KMS-11 (cell line): ENCODE measurements at regions not wholly inside any gene's neighbourhood (a gene's known extent, or its start where the extent isn't known, plus 50 kb on each side); places are given as distances from the start of the nearest gene placed in this dataset.
A peak's percentile ranks its signal among the peaks of the same experiment; 100 is the strongest.

ENCODE experiments used
- H2AFZ ChIP-seq: fragments of 200-600 bp; sonication (generic); 2 replicates; pipeline ENCODE4 v1.6.1; 2016; ENCODE audit warnings: antibody characterized with exemption, mixed run types, low read depth
- H3K27ac ChIP-seq: fragments of 200-600 bp; sonication (generic); 2 replicates; pipeline ENCODE4 v1.6.1; 2016; ENCODE audit warnings: mild to moderate bottlenecking, mixed run types
- H3K27me3 ChIP-seq: fragments of 200-600 bp; sonication (generic); 2 replicates; pipeline ENCODE4 v1.6.1; 2017; ENCODE audit warnings: mild to moderate bottlenecking, low read depth, mixed run types, moderate library complexity; ENCODE audit not compliant: insufficient read depth
- H3K36me3 ChIP-seq: fragments of 200-600 bp; sonication (generic); 2 replicates; pipeline ENCODE4 v1.6.1; 2017; ENCODE audit warnings: mild to moderate bottlenecking, mixed run types; ENCODE audit not compliant: insufficient read depth
- H3K4me1 ChIP-seq: fragments of 200-600 bp; sonication (generic); 2 replicates; pipeline ENCODE4 v1.6.1; 2016; ENCODE audit warnings: mild to moderate bottlenecking, low read depth, mixed run types; ENCODE audit not compliant: poor library complexity, severe bottlenecking
- H3K4me2 ChIP-seq: fragments of 200-600 bp; sonication (generic); 2 replicates; pipeline ENCODE4 v1.7.0; 2016; ENCODE audit warnings: mild to moderate bottlenecking, mixed run types
- H3K4me3 ChIP-seq: fragments of 200-600 bp; sonication (generic); IDR thresholded peaks from 2 replicates; pipeline ENCODE4 v1.6.1; 2017; ENCODE audit warnings: low read depth, low read length, mixed read lengths; ENCODE audit not compliant: insufficient read depth
- H3K79me2 ChIP-seq: fragments of 200-600 bp; sonication (generic); 2 replicates; pipeline ENCODE4 v1.6.1; 2016; ENCODE audit warnings: low read depth, mixed run types; ENCODE audit not compliant: insufficient read depth
- H3K9ac ChIP-seq: fragments of 200-600 bp; sonication (generic); 2 replicates; pipeline ENCODE4 v1.6.1; 2016; ENCODE audit warnings: mild to moderate bottlenecking, mixed run types
- H4K20me1 ChIP-seq: fragments of 200-600 bp; sonication (generic); 2 replicates; pipeline ENCODE4 v1.6.1; 2016; ENCODE audit warnings: mild to moderate bottlenecking, mixed run types; ENCODE audit not compliant: insufficient read depth
- TF ChIP-seq, protein P1 (sequence below): fragments of 200-600 bp; sonication (generic); conservative IDR thresholded peaks from 2 replicates; pipeline ENCODE4 v1.6.1; 2017; ENCODE audit warnings: low read depth, mild to moderate bottlenecking, antibody characterized with exemption, low read length, moderate library complexity, mixed read lengths

DNA sequence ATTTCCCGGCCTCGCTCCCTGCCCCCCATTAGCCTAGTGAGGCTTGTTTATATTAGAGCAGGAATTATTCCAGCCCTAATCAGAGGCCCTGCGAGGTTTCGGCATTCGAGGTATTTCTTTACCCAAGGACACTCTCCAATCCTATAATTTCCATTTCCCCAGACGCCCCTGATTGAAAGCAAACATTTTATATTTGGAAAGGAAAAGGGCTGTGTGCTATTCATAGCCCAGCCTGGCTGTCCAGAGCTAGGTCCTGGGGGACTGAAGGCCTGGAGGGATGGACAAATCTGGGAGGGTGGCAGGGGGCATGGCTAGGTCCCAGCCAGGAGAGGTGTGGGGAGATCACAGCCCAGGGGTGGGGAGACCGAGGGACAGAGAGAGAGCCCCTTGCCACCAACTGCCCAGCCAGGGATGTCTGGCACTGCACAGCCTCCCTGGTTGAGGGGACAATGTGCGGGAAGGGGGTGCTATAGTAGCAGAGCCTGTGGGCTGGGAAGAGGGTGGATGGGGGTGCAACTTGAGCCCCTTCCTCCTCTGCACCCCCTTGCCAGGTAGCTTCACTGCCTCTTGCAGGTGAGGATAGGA, 125.1 kb downstream of the BARX1 start:
- no peaks in the 10 kb centered on the region for H3K79me2 ChIP-seq
- H4K20me1 ChIP-seq: no peaks in the 10 kb centered on the region
- no peak overlapping the region for H3K4me3 ChIP-seq
- H3K27me3 ChIP-seq: no peaks in the 10 kb centered on the region
- H2AFZ ChIP-seq: no peak overlapping the region
- H3K9ac ChIP-seq: no peak overlapping the region
- no peaks in the 10 kb centered on the region for H3K4me1 ChIP-seq
- TF ChIP-seq, protein P1, sequence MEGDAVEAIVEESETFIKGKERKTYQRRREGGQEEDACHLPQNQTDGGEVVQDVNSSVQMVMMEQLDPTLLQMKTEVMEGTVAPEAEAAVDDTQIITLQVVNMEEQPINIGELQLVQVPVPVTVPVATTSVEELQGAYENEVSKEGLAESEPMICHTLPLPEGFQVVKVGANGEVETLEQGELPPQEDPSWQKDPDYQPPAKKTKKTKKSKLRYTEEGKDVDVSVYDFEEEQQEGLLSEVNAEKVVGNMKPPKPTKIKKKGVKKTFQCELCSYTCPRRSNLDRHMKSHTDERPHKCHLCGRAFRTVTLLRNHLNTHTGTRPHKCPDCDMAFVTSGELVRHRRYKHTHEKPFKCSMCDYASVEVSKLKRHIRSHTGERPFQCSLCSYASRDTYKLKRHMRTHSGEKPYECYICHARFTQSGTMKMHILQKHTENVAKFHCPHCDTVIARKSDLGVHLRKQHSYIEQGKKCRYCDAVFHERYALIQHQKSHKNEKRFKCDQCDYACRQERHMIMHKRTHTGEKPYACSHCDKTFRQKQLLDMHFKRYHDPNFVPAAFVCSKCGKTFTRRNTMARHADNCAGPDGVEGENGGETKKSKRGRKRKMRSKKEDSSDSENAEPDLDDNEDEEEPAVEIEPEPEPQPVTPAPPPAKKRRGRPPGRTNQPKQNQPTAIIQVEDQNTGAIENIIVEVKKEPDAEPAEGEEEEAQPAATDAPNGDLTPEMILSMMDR: no peak
- no peak overlapping the region for H3K4me2 ChIP-seq
- no peaks in the 10 kb centered on the region for H3K36me3 ChIP-seq
- no peak overlapping the region for H3K27ac ChIP-seq

DNA sequence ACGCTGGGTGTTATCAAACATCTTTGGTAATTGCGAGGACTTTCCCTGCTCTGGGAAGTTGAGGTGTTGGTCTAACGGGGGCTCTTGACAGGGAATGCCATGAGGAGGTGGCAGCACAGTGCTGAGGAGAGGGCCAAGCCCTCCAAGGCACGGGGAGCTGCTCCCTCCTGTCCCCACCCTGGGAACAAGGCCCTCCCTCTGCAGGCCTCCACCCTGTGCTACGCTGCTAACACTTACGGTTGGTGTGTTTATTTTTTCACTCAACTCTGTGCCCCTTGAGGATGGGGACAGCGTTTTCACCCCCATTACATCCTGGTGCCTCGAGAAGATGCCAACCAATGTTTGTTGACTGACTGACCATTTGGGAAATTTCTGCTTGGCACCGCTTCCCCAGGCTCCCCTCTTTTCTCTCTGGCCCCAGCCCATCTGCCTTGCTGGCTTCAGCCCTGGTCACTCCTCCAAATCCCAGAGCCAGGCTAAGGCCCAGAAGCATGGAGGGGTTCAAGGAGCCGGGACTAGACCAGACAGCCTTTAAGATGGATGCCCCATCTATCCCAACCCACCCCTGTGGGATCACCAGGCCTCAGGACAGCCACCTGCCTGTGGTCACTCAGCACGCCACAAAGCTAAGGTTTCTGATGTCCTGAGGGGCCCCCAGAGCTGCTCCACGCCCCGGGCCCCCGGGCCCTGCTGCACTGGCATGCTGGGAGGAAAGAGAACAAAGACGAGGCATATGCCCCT, 125.7 kb downstream of the BARX1 start:
- no peak overlapping the region for H2AFZ ChIP-seq

DNA sequence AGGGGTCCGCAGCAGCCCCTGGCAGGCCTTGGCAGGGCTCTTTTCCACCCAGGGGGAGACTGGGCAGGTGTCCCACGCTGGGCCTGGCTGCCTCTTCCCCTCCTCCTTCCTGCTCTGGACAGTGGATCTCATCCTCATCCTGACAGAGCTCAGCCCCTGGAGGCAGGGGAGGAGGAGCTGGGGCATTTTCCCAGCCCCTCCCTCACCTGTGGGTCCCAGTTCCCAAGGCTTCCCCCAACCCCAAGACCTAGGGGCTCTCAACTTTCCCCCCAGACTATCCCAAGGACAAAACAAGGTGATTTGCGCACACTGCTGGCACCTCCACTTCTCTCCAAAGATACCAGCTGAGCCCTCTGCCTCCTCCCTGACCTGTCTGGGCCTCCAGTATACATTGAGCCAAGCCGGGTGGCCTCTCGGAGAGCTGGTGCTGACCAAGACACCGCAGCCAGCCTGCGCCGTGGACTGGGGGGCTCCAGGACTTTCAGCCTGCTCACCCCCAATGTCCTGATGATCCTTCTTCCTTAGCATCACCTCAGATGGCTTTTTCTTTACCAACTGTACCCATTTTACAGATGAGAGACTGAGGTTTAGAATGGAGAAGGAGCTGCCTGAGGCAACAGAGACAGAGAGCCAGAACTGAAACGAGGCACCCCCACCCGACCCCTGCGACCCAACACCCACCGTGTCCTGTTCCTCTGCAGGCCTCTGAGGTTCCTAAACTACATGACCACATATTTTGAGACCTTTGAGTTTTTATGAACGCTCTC, 126.6 kb downstream of the BARX1 start:
- no peak overlapping the region for H2AFZ ChIP-seq
- H3K36me3 ChIP-seq: no peaks in the 10 kb centered on the region
- H3K4me1 ChIP-seq: no peaks in the 10 kb centered on the region
- no peak overlapping the region for H3K27ac ChIP-seq
- no peaks in the 10 kb centered on the region for H3K27me3 ChIP-seq
- H3K4me3 ChIP-seq: no peak overlapping the region
- H4K20me1 ChIP-seq: no peaks in the 10 kb centered on the region
- TF ChIP-seq, protein P1: no peak
- H3K79me2 ChIP-seq: no peaks in the 10 kb centered on the region
- no peak overlapping the region for H3K4me2 ChIP-seq
- H3K9ac ChIP-seq: no peak overlapping the region

More for the DNA sequence above, 125.7 kb downstream of the BARX1 start:
- Histone ChIP-seq H3K4me1 (no peaks in the 10 kb centered on the region), H3K36me3 (no peaks in the 10 kb centered on the region), H4K20me1 (no peaks in the 10 kb centered on the region), H3K79me2 (no peaks in the 10 kb centered on the region), H3K27me3 (no peaks in the 10 kb centered on the region), H3K4me3 (no peak overlapping the region), H3K9ac (no peak overlapping the region), H3K4me2 (no peak overlapping the region), H3K27ac (no peak overlapping the region)
- TF ChIP-seq, protein P1: no peak

DNA sequence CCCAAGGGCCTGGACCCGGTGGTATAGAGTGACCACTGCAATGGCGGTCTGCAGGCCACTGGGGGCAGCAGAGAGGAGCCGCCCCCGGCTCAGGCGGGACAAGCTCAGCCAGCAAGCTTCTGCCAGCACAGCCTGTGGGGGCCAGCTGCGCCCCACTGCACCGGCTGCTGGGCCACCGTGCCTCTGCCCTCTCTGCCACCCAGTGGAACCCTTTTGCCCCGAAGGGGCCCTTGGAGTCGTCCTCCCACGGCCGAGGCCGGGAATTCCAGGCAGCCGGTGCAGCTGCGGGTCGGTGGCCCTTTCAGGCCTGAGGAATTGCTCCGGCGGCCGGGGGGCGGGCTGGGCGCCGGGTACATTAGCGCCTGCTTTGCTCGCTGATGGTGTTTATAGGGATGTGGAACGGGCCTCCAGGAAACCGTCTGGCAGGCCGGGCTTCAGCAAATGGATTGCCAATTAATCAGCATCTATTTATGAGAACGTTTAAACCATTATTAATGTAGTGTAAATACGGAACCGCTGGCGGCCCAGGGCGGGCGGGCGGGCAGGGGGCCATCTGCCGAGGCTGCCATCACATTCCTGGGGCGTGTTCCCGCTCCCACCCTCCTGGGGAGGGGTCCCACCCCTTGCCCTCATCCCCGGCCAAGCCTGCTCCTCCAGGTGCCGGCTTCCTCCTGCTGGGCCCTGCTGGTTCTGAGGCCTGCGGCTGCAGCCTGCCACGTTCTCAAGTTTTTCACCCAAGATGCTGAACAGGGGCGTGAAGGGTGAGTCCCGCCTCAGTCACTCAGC, 127.4 kb downstream of the BARX1 start:
- Histone ChIP-seq H3K27me3 (no peaks in the 10 kb centered on the region), H4K20me1 (no peaks in the 10 kb centered on the region), H3K36me3 (no peaks in the 10 kb centered on the region), H3K9ac (no peak overlapping the region), H3K79me2 (no peaks in the 10 kb centered on the region), H3K27ac (no peak overlapping the region), H3K4me2 (no peak overlapping the region), H2AFZ (no peak overlapping the region), H3K4me3 (no peak overlapping the region), H3K4me1 (no peaks in the 10 kb centered on the region)
- TF ChIP-seq, protein P1: peak; percentile 34; the same call in 1 of the 2 replicates
